SH-SY5Y (cell line): ENCODE measurements at regions not wholly inside any gene's neighbourhood (a gene's known extent, or its start where the extent isn't known, plus 50 kb on each side); places are given as distances from the start of the nearest gene placed in this dataset.

Experiments
- GATA2 ChIP-seq: IDR thresholded peaks from 2 replicates; pipeline ENCODE4 v1.6.1; 2011; ENCODE audit warnings: mild to moderate bottlenecking, low read depth, low read length
- GATA3 ChIP-seq: IDR thresholded peaks from 2 replicates; pipeline ENCODE4 v1.6.1; 2011; ENCODE audit warnings: low read depth, mild to moderate bottlenecking, low read length, moderate library complexity

GRCh38 chr10:15436696-15437095 lies 65.6 kb upstream of the FAM171A1 start:
- TF ChIP-seq GATA2 (no peak), GATA3 (no peak)
